OCI-LY3 (cell line): ENCODE measurements at regions not wholly inside any gene's neighbourhood (a gene's known extent, or its start where the extent isn't known, plus 50 kb on each side); places are given as distances from the start of the nearest gene placed in this dataset.

Experiments
- H2AFZ ChIP-seq: fragments of 200-600, 300-600 bp; shearing (Covaris generic); 2 replicates; pipeline ENCODE4 v1.6.0; 2014; ENCODE audit warnings: antibody characterized with exemption, low read depth, low read length
- H3K27ac ChIP-seq: fragments of 200-600, 300-600 bp; sonication (generic); 2 replicates; pipeline ENCODE4 v1.5.1; 2014; ENCODE audit warnings: mild to moderate bottlenecking, low read length, moderate library complexity, mixed read lengths
- H3K27me3 ChIP-seq: fragments of 200-600, 300-600 bp; sonication (generic); 2 replicates; pipeline ENCODE4 v1.6.1; 2014; ENCODE audit warnings: low read depth, low read length, mixed read lengths
- H3K36me3 ChIP-seq: fragments of 200-600, 300-600 bp; sonication (generic); replicated peaks from 2 replicates; pipeline ENCODE3; 2014; ENCODE audit warnings: low read depth, low read length, mixed read lengths
- H3K4me1 ChIP-seq: fragments of 300-600, 200-600 bp; sonication (generic); 2 replicates; pipeline ENCODE4 v1.6.1; 2014; ENCODE audit warnings: low read length, mixed read lengths
- H3K4me2 ChIP-seq: fragments of 200-600, 300-600 bp; sonication (generic); 2 replicates; pipeline ENCODE4 v1.6.1; 2014; ENCODE audit warnings: low read length, mixed read lengths
- H3K4me3 ChIP-seq: fragments of 300-600, 200-600 bp; sonication (generic); 2 replicates; pipeline ENCODE4 v1.5.1; 2014; ENCODE audit warnings: antibody characterized with exemption, mild to moderate bottlenecking, low read length, moderate library complexity
- H3K79me2 ChIP-seq: fragments of 300-600, 200-600 bp; shearing (Covaris generic); 2 replicates; pipeline ENCODE4 v1.6.1; 2014; ENCODE audit warnings: mild to moderate bottlenecking, low read length, mixed read lengths
- H3K9ac ChIP-seq: fragments of 300-600, 200-600 bp; shearing (Covaris generic); 2 replicates; pipeline ENCODE4 v1.6.0; 2014; ENCODE audit warnings: mild to moderate bottlenecking, low read length, moderate library complexity
- H3K9me3 ChIP-seq: fragments of 200-600, 300-600 bp; shearing (Covaris generic); 2 replicates; pipeline ENCODE4 v1.6.1; 2014; ENCODE audit warnings: low read length, mixed read lengths; ENCODE audit not compliant: insufficient read depth
- H4K20me1 ChIP-seq: fragments of 200-600, 300-600 bp; sonication (generic); 2 replicates; pipeline ENCODE4 v1.6.1; 2016; ENCODE audit warnings: low read length, mixed read lengths; ENCODE audit not compliant: insufficient read depth
- CTCF ChIP-seq: fragments of 200-600, 300-600 bp; sonication (generic); IDR thresholded peaks from 2 replicates; pipeline ENCODE4 v1.5.1; 2014; ENCODE audit warnings: antibody characterized with exemption, low read length, low read depth
- EZH2phosphoT487 ChIP-seq: fragments of 200-600 bp; shearing (Covaris generic); IDR thresholded peaks from 2 replicates; pipeline ENCODE4 v1.6.1; 2018; ENCODE audit warnings: antibody characterized with exemption, mixed run types, low read depth

DNA sequence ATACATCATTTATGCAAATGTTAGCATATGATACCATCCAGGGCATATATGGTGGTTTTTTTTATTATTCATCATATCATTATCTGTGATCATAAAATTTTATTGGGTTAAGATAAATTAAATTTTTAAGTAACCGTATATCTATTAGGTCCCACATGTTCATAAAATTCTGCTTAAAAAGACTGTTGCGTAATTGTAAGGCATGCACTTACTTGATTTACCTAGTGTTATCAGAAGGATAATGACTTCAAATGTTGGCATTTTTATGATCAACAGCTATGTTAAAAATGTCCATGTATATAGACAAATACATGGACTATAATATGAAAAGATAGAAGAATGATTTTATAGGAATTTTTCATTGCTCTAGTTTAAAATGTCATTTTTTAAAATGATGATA is 1625.5 kb upstream of the CELF4 start:
- no peak overlapping the region for H2AFZ ChIP-seq
- no peak overlapping the region for H3K9ac ChIP-seq
- no peaks in the 10 kb centered on the region for H3K79me2 ChIP-seq
- no peak overlapping the region for H3K27ac ChIP-seq
- no peaks in the 10 kb centered on the region for H3K9me3 ChIP-seq
- no peaks in the 10 kb centered on the region for H4K20me1 ChIP-seq
- H3K4me3 ChIP-seq = no peak overlapping the region
- H3K27me3 ChIP-seq = no peaks in the 10 kb centered on the region
- peaks cover 12% of the 10 kb centered on the region for H3K4me1 ChIP-seq
- no peak overlapping the region for H3K4me2 ChIP-seq
- no peaks in the 10 kb centered on the region for H3K36me3 ChIP-seq
- TF ChIP-seq CTCF (no peak), EZH2phosphoT487 (no peak)

DNA sequence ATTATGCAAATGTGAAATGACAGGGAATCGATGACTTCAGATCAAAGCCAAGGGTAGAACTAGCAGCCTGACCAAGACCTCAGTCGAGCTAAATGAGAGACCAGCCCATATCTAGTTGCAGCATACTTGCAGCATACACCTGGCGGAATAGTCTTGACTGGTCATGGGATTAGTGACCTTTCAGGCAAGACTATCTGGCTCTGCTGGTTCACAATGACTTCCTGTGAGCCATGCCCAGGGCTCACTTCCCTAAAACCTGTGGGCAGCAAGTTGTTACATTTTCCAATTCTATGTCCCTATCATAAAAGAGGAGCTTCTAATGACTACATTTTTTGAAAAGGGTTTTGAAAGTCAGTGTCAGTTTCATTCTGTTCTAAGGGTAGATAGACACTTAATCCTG is 1624.9 kb upstream of the CELF4 start:
- H3K79me2 ChIP-seq = no peaks in the 10 kb centered on the region
- no peak overlapping the region for H3K27ac ChIP-seq
- H3K4me2 ChIP-seq = no peak overlapping the region
- no peak for TF ChIP-seq CTCF
- H4K20me1 ChIP-seq = no peaks in the 10 kb centered on the region
- no peak overlapping the region for H3K4me3 ChIP-seq
- no peak overlapping the region for H2AFZ ChIP-seq
- H3K27me3 ChIP-seq = no peaks in the 10 kb centered on the region
- H3K4me1 ChIP-seq = peaks cover 17% of the 10 kb centered on the region
- peaks cover 1% of the 10 kb centered on the region for H3K36me3 ChIP-seq
- H3K9me3 ChIP-seq = no peaks in the 10 kb centered on the region
- H3K9ac ChIP-seq = no peak overlapping the region

DNA sequence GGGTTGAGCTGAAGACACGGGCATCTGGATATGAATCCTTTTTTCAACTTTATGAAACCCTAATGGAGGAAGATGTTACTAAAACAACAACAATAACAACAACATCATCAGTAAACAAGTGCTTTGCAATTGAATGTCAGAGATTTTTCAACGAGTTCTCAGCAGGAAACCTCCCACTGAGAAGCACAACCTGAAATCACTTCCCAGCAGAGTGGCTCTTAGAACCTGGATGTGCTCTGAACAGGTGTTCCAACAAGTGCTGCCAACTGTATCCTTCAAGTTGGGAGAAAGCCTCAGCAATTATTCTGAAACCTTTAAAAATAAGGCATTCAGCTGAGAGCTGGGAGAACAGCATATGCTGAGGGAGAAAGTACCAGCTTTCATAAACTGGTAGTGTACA is 1622.7 kb upstream of the CELF4 start:
- H3K36me3 ChIP-seq = peaks cover 3% of the 10 kb centered on the region
- no peaks in the 10 kb centered on the region for H3K27me3 ChIP-seq
- H3K9ac ChIP-seq = no peak overlapping the region
- H3K4me2 ChIP-seq = no peak overlapping the region
- H3K4me3 ChIP-seq = no peak overlapping the region
- H3K79me2 ChIP-seq = no peaks in the 10 kb centered on the region
- no peaks in the 10 kb centered on the region for H3K9me3 ChIP-seq
- H4K20me1 ChIP-seq = no peaks in the 10 kb centered on the region
- no peak overlapping the region for H3K27ac ChIP-seq
- TF ChIP-seq CTCF (no peak), EZH2phosphoT487 (no peak)
- H3K4me1 ChIP-seq = peaks cover 26% of the 10 kb centered on the region
- H2AFZ ChIP-seq = no peak overlapping the region

- no peaks in the 10 kb centered on the region for H4K20me1 ChIP-seq
- H3K4me3 ChIP-seq = peak overlapping the region; percentile 31
- no peaks in the 10 kb centered on the region for H3K79me2 ChIP-seq
- peaks cover 3% of the 10 kb centered on the region for H3K36me3 ChIP-seq
- peaks cover 26% of the 10 kb centered on the region for H3K4me1 ChIP-seq
- no peaks in the 10 kb centered on the region for H3K9me3 ChIP-seq
- no peak for TF ChIP-seq CTCF
- no peak for TF ChIP-seq EZH2phosphoT487
- no peaks in the 10 kb centered on the region for H3K27me3 ChIP-seq
- no peak overlapping the region for H3K27ac ChIP-seq
- H3K4me2 ChIP-seq = peak overlapping the region; percentile 48
- H2AFZ ChIP-seq = peak overlapping the region; percentile 60; the same call in 1 of the 2 replicates
- H3K9ac ChIP-seq = no peak overlapping the region
Observed at GRCh38 chr18:39186008-39186407, 1620.4 kb upstream of the CELF4 start.
